ENCODE measurements at regions not wholly inside any gene's neighbourhood (a gene's known extent, or its start where the extent isn't known, plus 50 kb on each side); places are given as distances from the start of the nearest gene placed in this dataset.
"Not testable (repeated sequence)": the region's sequence is repeated elsewhere in the genome, so short reads cannot be mapped to it uniquely, and the experiment has no call there.

- not testable (repeated sequence) for H4K8ac ChIP-seq (replicated peaks; ENCODE audit: insufficient read length, low read depth, low read length); H3K4me1 Mint-ChIP-seq; H3K56ac ChIP-seq (ENCODE audit: insufficient read length, low read depth, low read length); H3K79me1 ChIP-seq (ENCODE audit: insufficient read depth, low read depth, low read length, poor library complexity, severe bottlenecking); H2BK15ac ChIP-seq (ENCODE audit: low read depth, low read length); H2BK120ac ChIP-seq (ENCODE audit: low read depth, low read length, poor library complexity, severe bottlenecking); DNase-seq; H2BK20ac ChIP-seq (ENCODE audit: low read depth, low read length, poor library complexity, severe bottlenecking); H2AFZ ChIP-seq (ENCODE audit: low read length); H2BK5ac ChIP-seq (ENCODE audit: insufficient read length, low read length); H3K27me3 Mint-ChIP-seq (ENCODE audit: low read depth); H3K9me3 ChIP-seq (ENCODE audit: control insufficient read depth, low read depth, low read length); H3K36me3 Mint-ChIP-seq (ENCODE audit: insufficient read depth in 1 of 3, low read depth in 3 of 3); H3K14ac ChIP-seq (ENCODE audit: insufficient read depth, low read length); H3K4ac ChIP-seq (ENCODE audit: low read depth, low read length); H3K79me2 ChIP-seq (ENCODE audit: insufficient read depth, low read length); H3K9ac ChIP-seq (ENCODE audit: extremely low read depth, insufficient read length, low read length); H4K5ac ChIP-seq (ENCODE audit: insufficient read length, low read depth, low read length); H2AK5ac ChIP-seq (ENCODE audit: insufficient read length, low read length); H3K27ac ChIP-seq (ENCODE audit: insufficient read length, low read depth, low read length); H3K4me1 ChIP-seq (ENCODE audit: insufficient read depth, low read length); H4K20me1 ChIP-seq (ENCODE audit: control insufficient read depth, insufficient read depth, insufficient read length); H3K18ac ChIP-seq (ENCODE audit: insufficient read length, low read depth, low read length); H3K27me3 ChIP-seq (ENCODE audit: insufficient read depth, low read length); H3K23me2 ChIP-seq (ENCODE audit: insufficient read length, low read depth, low read length, poor library complexity, severe bottlenecking); H3K23ac ChIP-seq (ENCODE audit: insufficient read length, low read depth, low read length); H3T11ph ChIP-seq (ENCODE audit: low read length); H4K91ac ChIP-seq (ENCODE audit: insufficient read length, low read depth, low read length); H2BK12ac ChIP-seq (ENCODE audit: insufficient read length, low read depth, low read length); H3K4me2 ChIP-seq (ENCODE audit: insufficient read depth, insufficient read length, low read length); H3K27ac Mint-ChIP-seq; H3K4me3 Mint-ChIP-seq
- WGBS (ENCODE audit: extremely low coverage, insufficient read length, low lambda C conversion rate), result no CpG with 5 or more reads among the region's 3 CpGs
- peaks cover 44 to 47% of the 10 kb centered on the region in 2 experiments for H3K9me3 Mint-ChIP-seq
These were observed 416.5 kb upstream of the NPAP1 start for GRCh38 chr15:24259106-24259505.

GRCh38 chr15:24260407-24260806 lies 415.2 kb upstream of the NPAP1 start:
- not testable (repeated sequence) for H2BK120ac ChIP-seq (ENCODE audit: low read depth, low read length, poor library complexity, severe bottlenecking); DNase-seq; H4K5ac ChIP-seq (ENCODE audit: insufficient read length, low read depth, low read length); H4K20me1 ChIP-seq (ENCODE audit: control insufficient read depth, insufficient read depth, insufficient read length); H3K27ac Mint-ChIP-seq; H4K8ac ChIP-seq (replicated peaks; ENCODE audit: insufficient read length, low read depth, low read length); H3K18ac ChIP-seq (ENCODE audit: insufficient read length, low read depth, low read length); H3K4me3 Mint-ChIP-seq; H2BK20ac ChIP-seq (ENCODE audit: low read depth, low read length, poor library complexity, severe bottlenecking); H3K4me1 Mint-ChIP-seq; H3T11ph ChIP-seq (ENCODE audit: low read length); H3K23ac ChIP-seq (ENCODE audit: insufficient read length, low read depth, low read length); H3K36me3 Mint-ChIP-seq (ENCODE audit: insufficient read depth in 1 of 3, low read depth in 3 of 3); H3K23me2 ChIP-seq (ENCODE audit: insufficient read length, low read depth, low read length, poor library complexity, severe bottlenecking); H3K79me2 ChIP-seq (ENCODE audit: insufficient read depth, low read length); H2BK5ac ChIP-seq (ENCODE audit: insufficient read length, low read length); H3K9me3 ChIP-seq (ENCODE audit: control insufficient read depth, low read depth, low read length); H3K4me2 ChIP-seq (ENCODE audit: insufficient read depth, insufficient read length, low read length); H3K4me1 ChIP-seq (ENCODE audit: insufficient read depth, low read length); H3K56ac ChIP-seq (ENCODE audit: insufficient read length, low read depth, low read length); H3K14ac ChIP-seq (ENCODE audit: insufficient read depth, low read length); H2BK12ac ChIP-seq (ENCODE audit: insufficient read length, low read depth, low read length); H2AK5ac ChIP-seq (ENCODE audit: insufficient read length, low read length); H3K27me3 Mint-ChIP-seq (ENCODE audit: low read depth); H3K27me3 ChIP-seq (ENCODE audit: insufficient read depth, low read length); H4K91ac ChIP-seq (ENCODE audit: insufficient read length, low read depth, low read length); H3K4ac ChIP-seq (ENCODE audit: low read depth, low read length); H3K79me1 ChIP-seq (ENCODE audit: insufficient read depth, low read depth, low read length, poor library complexity, severe bottlenecking); H2BK15ac ChIP-seq (ENCODE audit: low read depth, low read length); H2AFZ ChIP-seq (ENCODE audit: low read length); H3K9ac ChIP-seq (ENCODE audit: extremely low read depth, insufficient read length, low read length); H3K27ac ChIP-seq (ENCODE audit: insufficient read length, low read depth, low read length)
- no CpG with 5 or more reads among the region's 10 CpGs for WGBS (ENCODE audit: extremely low coverage, insufficient read length, low lambda C conversion rate)
- H3K9me3 Mint-ChIP-seq, result peaks cover 37 to 47% of the 10 kb centered on the region in 2 experiments
